H1 (cell line): ENCODE measurements at regions not wholly inside any gene's neighbourhood (a gene's known extent, or its start where the extent isn't known, plus 50 kb on each side); places are given as distances from the start of the nearest gene placed in this dataset.

Experiments used
- CTCF ChIA-PET: fragments of 300-600 bp; sonication (Branson Sonifier 250); formaldehyde crosslinking; loops from one replicate; lab custom pipeline; 2021; ENCODE audit not compliant: partially characterized antibody; lab: Charles Lee
- POLR2A ChIA-PET: fragments of 300-600 bp; sonication (Branson Sonifier 250); formaldehyde crosslinking; loops from one replicate; lab custom pipeline; 2021; ENCODE audit warnings: inconsistent platforms; ENCODE audit not compliant: partially characterized antibody; lab: Charles Lee
- DNase-seq, 2 experiments: peaks; one replicate each; pipeline versions ENCODE4 v3.0.0 to v3.0.0-alpha.2; 2010 to 2022; ENCODE audit warnings: low spot score in 2 of 2, low read depth in 1 of 2, mixed read lengths in 1 of 2
- FAIRE-seq: peaks from 2 replicates; lab custom pipeline; 2011; peaks lifted over from hg19 to GRCh38; lab: Jason Lieb, UNC
- H2AFZ ChIP-seq: 2 replicates; pipeline ENCODE4 v1.8.1; 2012; ENCODE audit warnings: low read length, inconsistent platforms
- H2AK5ac ChIP-seq: 2 replicates; pipeline ENCODE4 v1.6.1; 2013; ENCODE audit warnings: low read depth, low read length
- H2BK120ac ChIP-seq: replicated peaks from 2 replicates; pipeline ENCODE3; 2013; ENCODE audit warnings: low read depth, low read length, inconsistent platforms
- H2BK12ac ChIP-seq: 2 replicates; pipeline ENCODE4 v1.6.1; 2013; ENCODE audit warnings: low read depth, low read length
- H2BK15ac ChIP-seq: 2 replicates; pipeline ENCODE4 v1.6.1; 2013; ENCODE audit warnings: low read length
- H2BK20ac ChIP-seq: 2 replicates; pipeline ENCODE4 v1.6.1; 2013; ENCODE audit warnings: low read length
- H2BK5ac ChIP-seq: 2 replicates; pipeline ENCODE4 v1.6.1; 2013; ENCODE audit warnings: low read depth, low read length
- H3K14ac ChIP-seq: 2 replicates; pipeline ENCODE4 v1.6.1; 2013; ENCODE audit warnings: inconsistent platforms; ENCODE audit not compliant: insufficient read length
- H3K18ac ChIP-seq: 2 replicates; pipeline ENCODE4 v1.6.1; 2013; ENCODE audit warnings: low read length; ENCODE audit errors: extremely low read depth
- H3K23ac ChIP-seq: 2 replicates; pipeline ENCODE4 v1.6.1; 2013; ENCODE audit warnings: inconsistent platforms; ENCODE audit not compliant: insufficient read length
- H3K23me2 ChIP-seq: 2 replicates; pipeline ENCODE4 v1.6.1; 2013; ENCODE audit warnings: low read depth, low read length
- H3K27ac ChIP-seq: 2 replicates; pipeline ENCODE4 v1.6.1; 2011; ENCODE audit warnings: low read depth, low read length, inconsistent platforms
- H3K27me3 ChIP-seq, 4 experiments: replicated peaks in 1 of 4; 1 replicate in 1 of 4; 2 replicates in 3 of 4; pipeline versions ENCODE4 v1.6.1 to v1.8.1; 2011 to 2013; ENCODE audit warnings: low read length in 3 of 4, mild to moderate bottlenecking in 3 of 4, inconsistent platforms in 2 of 4, mixed read lengths in 2 of 4, moderate library complexity in 1 of 4; ENCODE audit not compliant: control insufficient read depth in 3 of 4, insufficient read depth in 3 of 4; ENCODE audit errors: extremely low read depth in 1 of 4
- H3K36me3 ChIP-seq, 4 experiments: 2 replicates each; pipeline versions ENCODE4 v1.6.1 to v1.8.1; 2011 to 2013; ENCODE audit warnings: mild to moderate bottlenecking in 4 of 4, low read length in 3 of 4, moderate library complexity in 2 of 4, control low read depth in 1 of 4, inconsistent platforms in 1 of 4; ENCODE audit not compliant: insufficient read depth in 4 of 4, control insufficient read depth in 2 of 4
- H3K4ac ChIP-seq: replicated peaks from 2 replicates; pipeline ENCODE3; 2013; ENCODE audit warnings: low read length, low read depth, mixed read lengths, inconsistent platforms; ENCODE audit not compliant: insufficient read length
- H3K4me1 ChIP-seq, 4 experiments: replicated peaks in 1 of 4; 1 replicate in 1 of 4; 2 replicates in 3 of 4; pipeline versions ENCODE4 v1.6.1 to v1.8.1; 2011 to 2013; ENCODE audit warnings: low read length in 3 of 4, inconsistent platforms in 2 of 4, mixed read lengths in 1 of 4; ENCODE audit not compliant: insufficient read depth in 4 of 4, control insufficient read depth in 3 of 4
- H3K4me2 ChIP-seq, 2 experiments: 2 replicates each; pipeline versions ENCODE4 v1.6.1 to v1.8.1; 2011 to 2013; ENCODE audit warnings: low read depth in 2 of 2, low read length in 2 of 2, control low read depth in 1 of 2, inconsistent platforms in 1 of 2, mild to moderate bottlenecking in 1 of 2; ENCODE audit not compliant: insufficient read depth in 1 of 2
- H3K4me3 ChIP-seq, 4 experiments: fragments of 200-600, 300-600 bp in 1 of 4; sonication (generic), shearing (Covaris generic), sonication (Bioruptor Twin) in 1 of 4; 2 replicates each; pipeline versions ENCODE4 v1.5.1 to v1.8.1; 2011 to 2016; ENCODE audit warnings: low read length in 4 of 4, low read depth in 3 of 4, control low read depth in 2 of 4, inconsistent platforms in 2 of 4, mild to moderate bottlenecking in 2 of 4, mixed read lengths in 1 of 4, moderate library complexity in 1 of 4; ENCODE audit not compliant: insufficient read depth in 2 of 4; ENCODE audit errors: extremely low read depth in 1 of 4
- H3K56ac ChIP-seq: replicated peaks from 2 replicates; pipeline ENCODE3; 2013; ENCODE audit warnings: low read depth, mild to moderate bottlenecking, mixed read lengths, low read length, inconsistent platforms; ENCODE audit not compliant: insufficient read length
- H3K79me1 ChIP-seq: 2 replicates; pipeline ENCODE4 v1.6.1; 2013; ENCODE audit warnings: low read depth, low read length, control low read depth
- H3K79me2 ChIP-seq, 2 experiments: 2 replicates each; pipeline versions ENCODE4 v1.6.1 to v1.8.1; 2012 to 2013; ENCODE audit warnings: low read length in 2 of 2, mild to moderate bottlenecking in 2 of 2, inconsistent platforms in 1 of 2; ENCODE audit not compliant: insufficient read depth in 2 of 2, control insufficient read depth in 1 of 2
- H3K9ac ChIP-seq, 4 experiments: replicated peaks in 1 of 4; 1 replicate in 1 of 4; 2 replicates in 3 of 4; pipeline versions ENCODE4 v1.6.1 to v1.8.1; 2011 to 2013; ENCODE audit warnings: low read depth in 3 of 4, low read length in 3 of 4, control low read depth in 2 of 4, mild to moderate bottlenecking in 2 of 4, moderate library complexity in 2 of 4, inconsistent platforms in 1 of 4; ENCODE audit errors: extremely low read depth in 1 of 4
- H3K9me3 ChIP-seq, 2 experiments: 2 replicates each; pipeline versions ENCODE4 v1.6.1 to v1.8.1; 2012 to 2013; ENCODE audit warnings: mild to moderate bottlenecking in 2 of 2, moderate library complexity in 2 of 2, control low read depth in 1 of 2, inconsistent platforms in 1 of 2, low read depth in 1 of 2, low read length in 1 of 2, mixed read lengths in 1 of 2; ENCODE audit not compliant: insufficient read depth in 2 of 2
- H4K20me1 ChIP-seq, 2 experiments: replicated peaks in 1 of 2; 2 replicates each; pipeline versions ENCODE3 to v1.8.1; 2011 to 2013; ENCODE audit warnings: inconsistent platforms in 2 of 2, low read length in 2 of 2, mild to moderate bottlenecking in 1 of 2; ENCODE audit not compliant: insufficient read depth in 2 of 2, control insufficient read depth in 1 of 2
- H4K5ac ChIP-seq: 2 replicates; pipeline ENCODE4 v1.6.1; 2013; ENCODE audit warnings: low read length, low read depth, mixed read lengths, inconsistent platforms; ENCODE audit not compliant: insufficient read length
- H4K8ac ChIP-seq: 2 replicates; pipeline ENCODE4 v1.8.0; 2013; ENCODE audit warnings: mild to moderate bottlenecking, moderate library complexity, low read length, inconsistent platforms; ENCODE audit not compliant: insufficient read depth; ENCODE audit errors: extremely low read depth
- H4K91ac ChIP-seq: replicated peaks from 2 replicates; pipeline ENCODE3; 2013; ENCODE audit warnings: low read length, mixed read lengths, inconsistent platforms; ENCODE audit not compliant: insufficient read length
- POLR2AphosphoS5 ChIP-seq: IDR thresholded peaks from 2 replicates; pipeline ENCODE4 v1.6.1; 2011; ENCODE audit warnings: low read depth, low read length

- H2BK5ac ChIP-seq = no peak overlapping the region
- H3K9me3 ChIP-seq = no peaks in the 10 kb centered on the region
- no peak overlapping the region for H3K9ac ChIP-seq
- H3K36me3 ChIP-seq = no peaks in the 10 kb centered on the region
- no peak for FAIRE-seq
- TF ChIP-seq POLR2AphosphoS5 = no peak
- TF ChIP-seq, all 59 proteins: peak for 0
- no peak overlapping the region for H3K56ac ChIP-seq
- no peaks in the 10 kb centered on the region for H3K79me1 ChIP-seq
- H2AK5ac ChIP-seq = no peak overlapping the region
- no peak overlapping the region for H3K27ac ChIP-seq
- no peak overlapping the region for H2BK120ac ChIP-seq
- H2BK20ac ChIP-seq = no peak overlapping the region
- H2BK12ac ChIP-seq = no peak overlapping the region
- no peak overlapping the region for H3K4ac ChIP-seq
- no peak overlapping the region for H3K4me3 ChIP-seq
- no peaks in the 10 kb centered on the region for H3K27me3 ChIP-seq
- H3K4me2 ChIP-seq = no peak overlapping the region
- no peak overlapping the region for H2BK15ac ChIP-seq
- H3K4me1 ChIP-seq = peaks cover 0 to 10% (median 3%) of the 10 kb centered on the region in 4 experiments; a peak in 5 of 7 replicates
- POLR2A ChIA-PET = no interaction called here
- CTCF ChIA-PET = interaction anchor here (0.6 kb wide), 1 partner anchor 58 kb away, joined by 3 read pairs; no protein-coding TSS in a partner anchor
- no peak overlapping the region for H3K23ac ChIP-seq
- no peak for DNase-seq
- H3K79me2 ChIP-seq = no peaks in the 10 kb centered on the region
- H3K23me2 ChIP-seq = no peaks in the 10 kb centered on the region
- H4K5ac ChIP-seq = no peak overlapping the region
- no peak overlapping the region for H4K8ac ChIP-seq
- no peak overlapping the region for H2AFZ ChIP-seq
- no peak overlapping the region for H3K18ac ChIP-seq
- no peak overlapping the region for H3K14ac ChIP-seq
- H4K91ac ChIP-seq = no peak overlapping the region
- no peaks in the 10 kb centered on the region for H4K20me1 ChIP-seq
Measured at GRCh38 chr2:212921711-212922110, 229.7 kb downstream of the IKZF2 start.
